ENCODE measurements at regions not wholly inside any gene's neighbourhood (a gene's known extent, or its start where the extent isn't known, plus 50 kb on each side); places are given as distances from the start of the nearest gene placed in this dataset.

DNA sequence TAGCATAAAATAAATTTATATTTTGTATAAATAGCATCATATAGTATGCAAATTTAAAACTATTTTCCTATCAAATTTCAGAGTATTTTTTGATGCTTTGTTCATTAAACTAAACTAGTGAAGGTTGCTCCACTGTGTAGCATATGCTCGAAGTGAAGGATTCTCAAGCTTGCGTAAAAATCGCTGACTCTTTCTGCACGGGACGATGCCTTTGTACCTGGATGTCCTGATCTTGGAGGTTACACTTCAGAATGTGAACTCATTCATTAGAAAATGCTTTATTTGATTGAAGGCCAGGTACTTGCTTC lies 305.0 kb downstream of the WDR72 start:
- no peak overlapping the region for H3K4me3 Mint-ChIP-seq

More for the DNA sequence above, 305.0 kb downstream of the WDR72 start:
- Histone ChIP-seq H3K27me3 (ENCODE audit: insufficient read depth, low read length) (no peaks in the 10 kb centered on the region), H2AK5ac (ENCODE audit: insufficient read length, low read length) (no peak overlapping the region), H3K9me3 (ENCODE audit: control insufficient read depth, low read depth, low read length) (no peaks in the 10 kb centered on the region), H3K23ac (ENCODE audit: insufficient read length, low read depth, low read length) (no peak overlapping the region), H2AFZ (ENCODE audit: low read length) (no peak overlapping the region), H3K56ac (ENCODE audit: insufficient read length, low read depth, low read length) (no peak overlapping the region), H3K4me1 (ENCODE audit: insufficient read depth, low read length) (no peaks in the 10 kb centered on the region), H2BK15ac (ENCODE audit: low read depth, low read length) (no peak overlapping the region), H4K5ac (ENCODE audit: insufficient read length, low read depth, low read length) (no peak overlapping the region), H2BK12ac (ENCODE audit: insufficient read length, low read depth, low read length) (no peak overlapping the region), H3K4me2 (ENCODE audit: insufficient read depth, insufficient read length, low read length) (no peak overlapping the region), H3K79me1 (ENCODE audit: insufficient read depth, low read depth, low read length, poor library complexity, severe bottlenecking) (no peaks in the 10 kb centered on the region), H3K18ac (ENCODE audit: insufficient read length, low read depth, low read length) (no peak overlapping the region), H4K91ac (ENCODE audit: insufficient read length, low read depth, low read length) (no peak overlapping the region), H4K20me1 (ENCODE audit: control insufficient read depth, insufficient read depth, insufficient read length) (no peaks in the 10 kb centered on the region), H3K23me2 (ENCODE audit: insufficient read length, low read depth, low read length, poor library complexity, severe bottlenecking) (no peaks in the 10 kb centered on the region), H3K79me2 (ENCODE audit: insufficient read depth, low read length) (no peaks in the 10 kb centered on the region), H4K8ac (replicated peaks; ENCODE audit: insufficient read length, low read depth, low read length) (no peak overlapping the region), H3K27ac (ENCODE audit: insufficient read length, low read depth, low read length) (no peak overlapping the region), H3K14ac (ENCODE audit: insufficient read depth, low read length) (no peak overlapping the region), H2BK120ac (ENCODE audit: low read depth, low read length, poor library complexity, severe bottlenecking) (no peak overlapping the region), H2BK5ac (ENCODE audit: insufficient read length, low read length) (no peak overlapping the region), H2BK20ac (ENCODE audit: low read depth, low read length, poor library complexity, severe bottlenecking) (no peak overlapping the region), H3T11ph (ENCODE audit: low read length) (no peak overlapping the region), H3K4ac (ENCODE audit: low read depth, low read length) (no peak overlapping the region), H3K9ac (ENCODE audit: extremely low read depth, insufficient read length, low read length) (no peak overlapping the region)
- TF ChIP-seq, protein P1, sequence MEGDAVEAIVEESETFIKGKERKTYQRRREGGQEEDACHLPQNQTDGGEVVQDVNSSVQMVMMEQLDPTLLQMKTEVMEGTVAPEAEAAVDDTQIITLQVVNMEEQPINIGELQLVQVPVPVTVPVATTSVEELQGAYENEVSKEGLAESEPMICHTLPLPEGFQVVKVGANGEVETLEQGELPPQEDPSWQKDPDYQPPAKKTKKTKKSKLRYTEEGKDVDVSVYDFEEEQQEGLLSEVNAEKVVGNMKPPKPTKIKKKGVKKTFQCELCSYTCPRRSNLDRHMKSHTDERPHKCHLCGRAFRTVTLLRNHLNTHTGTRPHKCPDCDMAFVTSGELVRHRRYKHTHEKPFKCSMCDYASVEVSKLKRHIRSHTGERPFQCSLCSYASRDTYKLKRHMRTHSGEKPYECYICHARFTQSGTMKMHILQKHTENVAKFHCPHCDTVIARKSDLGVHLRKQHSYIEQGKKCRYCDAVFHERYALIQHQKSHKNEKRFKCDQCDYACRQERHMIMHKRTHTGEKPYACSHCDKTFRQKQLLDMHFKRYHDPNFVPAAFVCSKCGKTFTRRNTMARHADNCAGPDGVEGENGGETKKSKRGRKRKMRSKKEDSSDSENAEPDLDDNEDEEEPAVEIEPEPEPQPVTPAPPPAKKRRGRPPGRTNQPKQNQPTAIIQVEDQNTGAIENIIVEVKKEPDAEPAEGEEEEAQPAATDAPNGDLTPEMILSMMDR (conservative IDR thresholded peaks at IDR 0.05), result no peak
- Mint-ChIP-seq H3K36me3 (ENCODE audit: insufficient read depth in 1 of 3, low read depth in 3 of 3) (no peaks in the 10 kb centered on the region), H3K9me3 (no peaks in the 10 kb centered on the region), H3K4me1 (peaks cover 15 to 19% of the 10 kb centered on the region in 2 experiments), H3K27ac (no peak overlapping the region), H3K27me3 (ENCODE audit: low read depth) (no peaks in the 10 kb centered on the region; the same call in 1 of the 2 replicates)
- WGBS (ENCODE audit: extremely low coverage, insufficient read length, low lambda C conversion rate), result no CpG with 5 or more reads among the region's 5 CpGs
- no peak for DNase-seq
